K562 (cell line): ENCODE measurements at regions not wholly inside any gene's neighbourhood (a gene's known extent, or its start where the extent isn't known, plus 50 kb on each side); places are given as distances from the start of the nearest gene placed in this dataset.

ENCODE experiments used
- ATAC-seq: fragments of 200-7000 bp; cut with Tn5 transposase; 3 replicates; pipeline ENCODE4 v1.9.1; 2020; ENCODE audit warnings: moderate library complexity
- BruUV-seq: library from RNA; stranded (reverse); fragments of 400-500 nt; replicated peaks from 2 replicates; lab custom pipeline; 2021; lab: Mats Ljungman, UMichigan
- CTCF ChIA-PET: fragments of 300-600 bp; formaldehyde crosslinking; extraction: SDS; loops from one replicate; lab custom pipeline; 2021; ENCODE audit warnings: low intra/inter-chr PET ratio; lab: Yijun Ruan, JAX
- POLR2A ChIA-PET: fragments of 300-600, 350-650 bp; sonication (Branson Sonifier 250); formaldehyde crosslinking; extraction: SDS; loops from one replicate; lab custom pipeline; 2021; ENCODE audit warnings: antibody characterized with exemption, inconsistent platforms; lab: Yijun Ruan, JAX
- DNase-seq, 4 experiments: peaks; one replicate each; pipeline versions ENCODE4 v3.0.0 to v3.0.0-alpha.2; 2011 to 2018; ENCODE audit warnings: low spot score in 3 of 4, mixed read lengths in 3 of 4; ENCODE audit errors: extremely low read depth in 1 of 4
- FAIRE-seq: peaks from 2 replicates; lab custom pipeline; 2011; peaks lifted over from hg19 to GRCh38; lab: Jason Lieb, UNC
- H2AFZ ChIP-seq: 2 replicates; pipeline ENCODE4 v1.6.0; 2011; ENCODE audit warnings: low read depth, low read length, control low read depth, inconsistent platforms
- H3K27ac ChIP-seq: fragments of 200-600 bp; 3 replicates; pipeline ENCODE4 v1.8.0; 2011; ENCODE audit warnings: low read depth, mild to moderate bottlenecking, control low read depth, inconsistent platforms, low read length, moderate library complexity, mixed read lengths; ENCODE audit errors: extremely low read depth
- H3K27me3 ChIP-seq, 2 experiments: fragments of 300-600 bp in 1 of 2; 2 replicates in 1 of 2; 3 replicates in 1 of 2; pipeline versions ENCODE4 v1.6.0 to v1.8.0; 2011; ENCODE audit warnings: inconsistent platforms in 2 of 2, low read length in 2 of 2, mild to moderate bottlenecking in 1 of 2, mixed read lengths in 1 of 2, moderate library complexity in 1 of 2; ENCODE audit not compliant: control insufficient read depth in 2 of 2, insufficient read depth in 2 of 2
- H3K36me3 ChIP-seq: fragments of 300-600 bp; 3 replicates; pipeline ENCODE4 v1.8.0; 2011; ENCODE audit warnings: mild to moderate bottlenecking, low read length, inconsistent platforms; ENCODE audit not compliant: control insufficient read depth, insufficient read depth
- H3K4me1 ChIP-seq, 2 experiments: fragments of 200-600 bp in 1 of 2; replicated peaks in 1 of 2; 2 replicates in 1 of 2; 3 replicates in 1 of 2; pipeline versions ENCODE4 v1.5.1 to v1.8.0; 2011; ENCODE audit warnings: inconsistent platforms in 2 of 2, low read length in 2 of 2, mild to moderate bottlenecking in 1 of 2, mixed read lengths in 1 of 2, moderate library complexity in 1 of 2; ENCODE audit not compliant: control insufficient read depth in 2 of 2, insufficient read depth in 2 of 2
- H3K4me2 ChIP-seq: 2 replicates; pipeline ENCODE4 v1.6.1; 2011; ENCODE audit warnings: low read length, control low read depth, inconsistent platforms, mixed read lengths; ENCODE audit not compliant: insufficient read depth
- H3K4me3 ChIP-seq: fragments of 200-600 bp; sonication (generic), shearing (Covaris generic); 2 replicates; pipeline ENCODE4 v1.5.1; 2016; ENCODE audit warnings: control low read depth, inconsistent platforms
- H3K79me2 ChIP-seq: fragments of 200-600 bp; 3 replicates; pipeline ENCODE4 v1.8.0; 2011; ENCODE audit warnings: low read length, inconsistent platforms; ENCODE audit not compliant: control insufficient read depth, insufficient read depth
- H3K9ac ChIP-seq, 2 experiments: 2 replicates each; pipeline versions ENCODE4 v1.6.0 to v1.6.1; 2011; ENCODE audit warnings: low read depth in 2 of 2, low read length in 2 of 2, control low read depth in 1 of 2, inconsistent platforms in 1 of 2, mild to moderate bottlenecking in 1 of 2, mixed read lengths in 1 of 2; ENCODE audit not compliant: insufficient read depth in 1 of 2
- H3K9me1 ChIP-seq: one replicate; pipeline ENCODE4 v1.6.0; 2011; ENCODE audit warnings: inconsistent platforms, mild to moderate bottlenecking, low read length, moderate library complexity; ENCODE audit not compliant: control insufficient read depth, insufficient read depth
- H3K9me3 ChIP-seq: replicated peaks from 2 replicates; pipeline ENCODE4 v1.5.1; 2011; ENCODE audit warnings: low read depth, low read length, inconsistent platforms; ENCODE audit not compliant: control insufficient read depth, insufficient read depth
- H4K20me1 ChIP-seq: replicated peaks from 2 replicates; pipeline ENCODE4 v1.6.1; 2011; ENCODE audit warnings: low read length, inconsistent platforms, mixed read lengths; ENCODE audit not compliant: control insufficient read depth, insufficient read depth
- ARID3B ChIP-seq: fragments of 250-450 bp; sonication (Bioruptor Pico); IDR thresholded peaks from 2 replicates; pipeline ENCODE4 v1.4.0; 2020; ENCODE audit warnings: borderline replicate concordance
- ATF2 ChIP-seq: sonication (generic); formaldehyde crosslinking; IDR thresholded peaks from 2 replicates; pipeline ENCODE4 v1.8.1; 2022; ENCODE audit warnings: missing genetic modification reagents
- CREB3 ChIP-seq: fragments of 450-650 bp; conservative IDR thresholded peaks from 2 replicates; pipeline ENCODE4 v1.6.1; 2016; ENCODE audit warnings: missing genetic modification characterization, low read depth, mild to moderate bottlenecking, missing compliant biosample characterization, moderate library complexity
- E2F1 ChIP-seq: sonication (generic); formaldehyde crosslinking; IDR thresholded peaks from 2 replicates; pipeline ENCODE4 v1.8.1; 2023; ENCODE audit warnings: mild to moderate bottlenecking, missing genetic modification reagents, moderate library complexity
- EHMT2 ChIP-seq: fragments of 450-650 bp; IDR thresholded peaks from 2 replicates; pipeline ENCODE4 v1.6.1; 2018; ENCODE audit warnings: antibody characterized with exemption
- FOXJ3 ChIP-seq: sonication (generic); formaldehyde crosslinking; IDR thresholded peaks from 2 replicates; pipeline ENCODE4 v1.4.0; 2020; ENCODE audit warnings: mild to moderate bottlenecking, missing genetic modification reagents
- HMG20B ChIP-seq: fragments of 250-450 bp; sonication (Bioruptor Pico); IDR thresholded peaks from 2 replicates; pipeline ENCODE4 v1.5.0; 2021; ENCODE audit warnings: mild to moderate bottlenecking
- ID3 ChIP-seq, 2 experiments: fragments of 250-450 bp in 1 of 2; fragments of 450-650 bp in 1 of 2; sonication (Bioruptor Pico) in 1 of 2; IDR thresholded peaks; 2 replicates each; pipeline versions ENCODE4 v1.6.1 to v1.8.0; 2016 to 2021; ENCODE audit warnings: mild to moderate bottlenecking in 2 of 2, moderate library complexity in 2 of 2, missing compliant biosample characterization in 1 of 2, missing genetic modification characterization in 1 of 2
- MEIS2 ChIP-seq: fragments of 450-650 bp; IDR thresholded peaks from 2 replicates; pipeline ENCODE4 v1.6.1; 2014; ENCODE audit warnings: mild to moderate bottlenecking; ENCODE audit not compliant: partially characterized antibody
- RBM34 ChIP-seq: fragments of 200-400 bp; formaldehyde crosslinking; IDR thresholded peaks from 2 replicates; pipeline ENCODE4 v1.6.1; 2018; ENCODE audit warnings: low read length, borderline replicate concordance; ENCODE audit not compliant: insufficient read depth
- SAFB ChIP-seq: fragments of 200-400 bp; formaldehyde crosslinking; IDR thresholded peaks from 2 replicates; pipeline ENCODE4 v1.6.1; 2017; ENCODE audit warnings: low read depth, low read length, borderline replicate concordance
- VEZF1 ChIP-seq: fragments of 200-800 bp; sonication (Bioruptor generic); IDR thresholded peaks from 2 replicates; pipeline ENCODE4 v1.6.1; 2017; ENCODE audit warnings: missing genetic modification characterization, missing compliant biosample characterization
- ZBTB1 ChIP-seq: sonication (generic); formaldehyde crosslinking; IDR thresholded peaks from 2 replicates; pipeline ENCODE4 v1.8.1; 2023; ENCODE audit warnings: missing genetic modification reagents, low read depth, mild to moderate bottlenecking, borderline replicate concordance
- ZNF384 ChIP-seq: IDR thresholded peaks from 2 replicates; pipeline ENCODE4 v1.6.1; 2012; ENCODE audit warnings: low read depth, low read length, improper control_type of control experiment
- ZNF561 ChIP-seq: fragments of 450-650 bp; formaldehyde crosslinking; conservative IDR thresholded peaks from 2 replicates; pipeline ENCODE4 v1.4.0; 2020; ENCODE audit warnings: mild to moderate bottlenecking, moderate library complexity
- ZNF785 ChIP-seq: fragments of 250-450 bp; sonication (Bioruptor Pico); IDR thresholded peaks from 2 replicates; pipeline ENCODE4 v1.4.0; 2020; ENCODE audit warnings: mild to moderate bottlenecking
- in situ Hi-C: fragments of 300-500 bp; cut with MboI; formaldehyde crosslinking; loops from 4 replicates; pipeline ENCODE4 v1.15.0; 2018; ENCODE audit warnings: inconsistent platforms, mixed read lengths
- intact Hi-C: fragments of 100-400 bp; cut with micrococcal nuclease; formaldehyde crosslinking; loops from 2 replicates; pipeline ENCODE4 v1.14.2; 2022

GRCh38 chr14:48008646-48009045 lies 333.2 kb upstream of the MDGA2 start:
- in situ Hi-C loops: no loop called here
- no peak overlapping the region for H3K4me2 ChIP-seq
- no peak for ATAC-seq
- no TSS peak for BruUV-seq
- H2AFZ ChIP-seq: no peak overlapping the region
- no peak overlapping the region for H3K27ac ChIP-seq
- H4K20me1 ChIP-seq: no peaks in the 10 kb centered on the region
- POLR2A ChIA-PET: no interaction called here
- H3K36me3 ChIP-seq: no peaks in the 10 kb centered on the region
- no peak overlapping the region for H3K4me3 ChIP-seq
- H3K27me3 ChIP-seq: no peaks in the 10 kb centered on the region
- DNase-seq: no peak
- H3K4me1 ChIP-seq: no peaks in the 10 kb centered on the region
- intact Hi-C loops: no loop called here
- CTCF ChIA-PET: no interaction called here
- no peak overlapping the region for H3K9ac ChIP-seq
- no peak for FAIRE-seq
- H3K79me2 ChIP-seq: no peaks in the 10 kb centered on the region
- H3K9me1 ChIP-seq: no peaks in the 10 kb centered on the region
- 0 out of 2 replicates have a peak, but pooled peaks cover 2% of the 10 kb centered on the region for H3K9me3 ChIP-seq
- TF ChIP-seq ARID3B (CRISPR knock-in tag): no peak
- TF ChIP-seq VEZF1 (CRISPR knock-in tag): no peak
- no peak for TF ChIP-seq SAFB
- no peak for TF ChIP-seq ZNF785 (CRISPR knock-in tag)
- no peak for TF ChIP-seq ZNF384
- TF ChIP-seq E2F1: no peak
- no peak for TF ChIP-seq EHMT2
- TF ChIP-seq MEIS2: no peak
- TF ChIP-seq ZBTB1 (CRISPR knock-in tag): no peak
- TF ChIP-seq HMG20B (CRISPR knock-in tag): no peak
- TF ChIP-seq ID3 (CRISPR knock-in tag; IDR thresholded peaks at IDR 0.05): no peak
- no peak for TF ChIP-seq ID3 (tag; IDR thresholded peaks at IDR 0.05)
- no peak for TF ChIP-seq RBM34
- no peak for TF ChIP-seq ATF2 (CRISPR knock-in tag)
- TF ChIP-seq ZNF561 (CRISPR knock-in tag): no peak
- no peak for TF ChIP-seq CREB3 (tag)
- no peak for TF ChIP-seq FOXJ3
